Trophoblast cell (in vitro differentiated cells and primary cell): ENCODE measurements at regions not wholly inside any gene's neighbourhood (a gene's known extent, or its start where the extent isn't known, plus 50 kb on each side); places are given as distances from the start of the nearest gene placed in this dataset.
A peak's percentile ranks its signal among the peaks of the same experiment; 100 is the strongest.

Experiments
- DNase-seq, 2 donors: peaks; one replicate each; pipeline ENCODE4 v3.0.0-alpha.2; 2016
- H2AFZ ChIP-seq: 2 replicates; pipeline ENCODE4 v1.6.1; 2013; ENCODE audit warnings: low read length, moderate library complexity, mild to moderate bottlenecking; ENCODE audit not compliant: insufficient read depth, poor library complexity
- H2AK5ac ChIP-seq: 2 replicates; pipeline ENCODE4 v1.6.1; 2013; ENCODE audit warnings: mild to moderate bottlenecking, low read length
- H2BK120ac ChIP-seq: 2 replicates; pipeline ENCODE4 v1.6.1; 2013; ENCODE audit warnings: low read length, mild to moderate bottlenecking, moderate library complexity; ENCODE audit not compliant: insufficient read depth, poor library complexity
- H2BK12ac ChIP-seq: 2 replicates; pipeline ENCODE4 v1.6.1; 2013; ENCODE audit warnings: mild to moderate bottlenecking, low read length, moderate library complexity
- H2BK5ac ChIP-seq: 2 replicates; pipeline ENCODE4 v1.6.1; 2013; ENCODE audit warnings: low read length, low read depth, moderate library complexity, mild to moderate bottlenecking; ENCODE audit not compliant: poor library complexity
- H3K14ac ChIP-seq: 2 replicates; pipeline ENCODE4 v1.6.1; 2013; ENCODE audit warnings: mild to moderate bottlenecking, low read length
- H3K18ac ChIP-seq: 2 replicates; pipeline ENCODE4 v1.6.1; 2013; ENCODE audit warnings: mild to moderate bottlenecking, low read length
- H3K23ac ChIP-seq: 2 replicates; pipeline ENCODE4 v1.6.1; 2013; ENCODE audit warnings: low read length
- H3K27ac ChIP-seq: 2 replicates; pipeline ENCODE4 v1.5.1; 2013; ENCODE audit warnings: low read depth, mild to moderate bottlenecking, inconsistent platforms, low read length, moderate library complexity
- H3K27me3 ChIP-seq: 2 replicates; pipeline ENCODE4 v1.6.1; 2013; ENCODE audit warnings: inconsistent platforms, mild to moderate bottlenecking, low read length, moderate library complexity; ENCODE audit not compliant: insufficient read depth
- H3K36me3 ChIP-seq, 2 experiments: 1 replicate in 1 of 2; 2 replicates in 1 of 2; pipeline ENCODE4 v1.6.1; 2013; ENCODE audit warnings: low read length in 2 of 2, mild to moderate bottlenecking in 2 of 2, moderate library complexity in 1 of 2; ENCODE audit not compliant: insufficient read depth in 2 of 2, control insufficient read depth in 1 of 2
- H3K4ac ChIP-seq: 2 replicates; pipeline ENCODE4 v1.6.1; 2013; ENCODE audit warnings: low read depth, mild to moderate bottlenecking, low read length, moderate library complexity
- H3K4me1 ChIP-seq, 2 experiments: 1 replicate in 1 of 2; 2 replicates in 1 of 2; pipeline ENCODE4 v1.6.1; 2013; ENCODE audit warnings: low read length in 2 of 2, mild to moderate bottlenecking in 2 of 2, moderate library complexity in 1 of 2; ENCODE audit not compliant: insufficient read depth in 2 of 2, control insufficient read depth in 1 of 2
- H3K4me2 ChIP-seq: 2 replicates; pipeline ENCODE4 v1.6.1; 2013; ENCODE audit warnings: inconsistent platforms, mild to moderate bottlenecking, low read length, moderate library complexity
- H3K4me3 ChIP-seq: 2 replicates; pipeline ENCODE4 v1.5.1; 2013; ENCODE audit warnings: mild to moderate bottlenecking, low read depth, low read length, inconsistent platforms
- H3K79me1 ChIP-seq: one replicate; pipeline ENCODE4 v1.6.1; 2013; ENCODE audit warnings: low read length
- H3K79me2 ChIP-seq: 2 replicates; pipeline ENCODE4 v1.6.1; 2013; ENCODE audit warnings: low read length, mild to moderate bottlenecking; ENCODE audit not compliant: control insufficient read depth, insufficient read depth, poor library complexity
- H3K9ac ChIP-seq: 2 replicates; pipeline ENCODE4 v1.6.1; 2013; ENCODE audit warnings: mild to moderate bottlenecking, low read length
- H3K9me3 ChIP-seq: 2 replicates; pipeline ENCODE4 v1.6.1; 2013; ENCODE audit warnings: low read depth, mild to moderate bottlenecking, control low read depth, inconsistent platforms, low read length; ENCODE audit not compliant: insufficient read depth
- H4K12ac ChIP-seq: 2 replicates; pipeline ENCODE4 v1.6.1; 2013; ENCODE audit warnings: low read depth, mild to moderate bottlenecking, low read length, moderate library complexity
- H4K8ac ChIP-seq: 2 replicates; pipeline ENCODE4 v1.6.1; 2013; ENCODE audit warnings: low read depth, mild to moderate bottlenecking, low read length, moderate library complexity
- H4K91ac ChIP-seq: one replicate; pipeline ENCODE4 v1.6.1; 2013; ENCODE audit warnings: low read depth, mild to moderate bottlenecking, low read length, moderate library complexity
- WGBS: extraction: QIAGEN DNeasy Blood & Tissue Kit; methylation state at CpG from one replicate; pipeline ENCODE4 v1.1.7; 2013; ENCODE audit warnings: missing lambda C conversion rate; ENCODE audit not compliant: insufficient read length, insufficient coverage; ENCODE audit errors: extremely low coverage; 5-methylcytosine and 5-hydroxymethylcytosine counted together

- peaks cover 2 to 5% of the 10 kb centered on the region in 2 experiments for H3K36me3 ChIP-seq
- H3K18ac ChIP-seq: peak overlapping the region; percentile 30
- H3K9me3 ChIP-seq: no peaks in the 10 kb centered on the region
- H4K8ac ChIP-seq: no peak overlapping the region
- peaks cover 43% of the 10 kb centered on the region for H3K79me1 ChIP-seq
- no peak overlapping the region for H2AFZ ChIP-seq
- H3K4ac ChIP-seq: peak overlapping the region; percentile 72
- H3K27me3 ChIP-seq: no peaks in the 10 kb centered on the region
- peak overlapping the region; percentile 45 for H4K91ac ChIP-seq
- no peak overlapping the region for H3K9ac ChIP-seq
- H3K27ac ChIP-seq: peak overlapping the region; percentile 10
- H2BK5ac ChIP-seq: peak overlapping the region; percentile 16
- WGBS: no CpG with 5 or more reads among the region's 25 CpGs
- no peak overlapping the region for H3K4me3 ChIP-seq
- H4K12ac ChIP-seq: peak overlapping the region; percentile 28
- peaks cover 55 to 71% of the 10 kb centered on the region in 2 experiments for H3K4me1 ChIP-seq
- no peak for DNase-seq
- peak overlapping the region; percentile 46 for H2AK5ac ChIP-seq
- peak overlapping the region; percentile 33 for H3K14ac ChIP-seq
- no peak overlapping the region for H3K4me2 ChIP-seq
- peak overlapping the region; percentile 79 for H2BK12ac ChIP-seq
- H3K79me2 ChIP-seq: peaks cover 65% of the 10 kb centered on the region
- H2BK120ac ChIP-seq: peak overlapping the region; percentile 40
- no peak overlapping the region for H3K23ac ChIP-seq
Observed at GRCh38 chr17:77455111-77455890, 314.5 kb downstream of the SEC14L1 start.

- Histone ChIP-seq H3K18ac (no peak overlapping the region), H4K91ac (no peak overlapping the region), H4K8ac (no peak overlapping the region), H3K36me3 (peaks cover 2 to 5% of the 10 kb centered on the region in 2 experiments), H3K4me1 (peaks cover 54 to 70% of the 10 kb centered on the region in 2 experiments), H4K12ac (no peak overlapping the region), H2AFZ (no peak overlapping the region), H3K4me3 (no peak overlapping the region), H3K79me1 (peaks cover 42% of the 10 kb centered on the region), H3K27me3 (no peaks in the 10 kb centered on the region), H3K9ac (no peak overlapping the region), H3K9me3 (no peaks in the 10 kb centered on the region), H3K27ac (no peak overlapping the region), H2BK5ac (no peak overlapping the region), H3K14ac (no peak overlapping the region), H2AK5ac (no peak overlapping the region), H2BK120ac (no peak overlapping the region), H3K79me2 (peaks cover 64% of the 10 kb centered on the region), H3K23ac (no peak overlapping the region), H2BK12ac (no peak overlapping the region), H3K4me2 (no peak overlapping the region), H3K4ac (peak overlapping the region; percentile 63)
- DNase-seq: no peak
- WGBS: no CpG with 5 or more reads among the region's 16 CpGs
Observed at GRCh38 chr17:77455891-77456260, 315.1 kb downstream of the SEC14L1 start.

- Histone ChIP-seq H3K4ac (peak overlapping the region; percentile 63), H4K8ac (peak overlapping the region; percentile 20), H3K27me3 (no peaks in the 10 kb centered on the region), H3K18ac (peak overlapping the region; percentile 63), H4K91ac (peak overlapping the region; percentile 38), H3K9me3 (no peaks in the 10 kb centered on the region), H2BK12ac (peak overlapping the region; percentile 62), H3K4me1 (peaks cover 54 to 68% of the 10 kb centered on the region in 2 experiments), H3K79me1 (peaks cover 36% of the 10 kb centered on the region), H4K12ac (no peak overlapping the region), H2BK120ac (peak overlapping the region; percentile 27), H3K27ac (no peak overlapping the region), H3K79me2 (peaks cover 60% of the 10 kb centered on the region), H3K4me2 (no peak overlapping the region), H3K4me3 (no peak overlapping the region), H3K9ac (no peak overlapping the region), H2BK5ac (no peak overlapping the region), H3K36me3 (peaks cover 2 to 5% of the 10 kb centered on the region in 2 experiments), H3K14ac (peak overlapping the region; percentile 19), H2AFZ (no peak overlapping the region), H3K23ac (peak overlapping the region; percentile 34), H2AK5ac (peak overlapping the region; percentile 73)
- WGBS: no CpG with 5 or more reads among the region's 18 CpGs
- no peak for DNase-seq
Observed at GRCh38 chr17:77456271-77456950, 315.6 kb downstream of the SEC14L1 start.

GRCh38 chr17:77456951-77457548 is 316.3 kb downstream of the SEC14L1 start:
- H3K9ac ChIP-seq: no peak overlapping the region
- H3K36me3 ChIP-seq: peaks cover 2 to 5% of the 10 kb centered on the region in 2 experiments
- H2BK5ac ChIP-seq: peak overlapping the region; percentile 42
- H3K9me3 ChIP-seq: no peaks in the 10 kb centered on the region
- no CpG with 5 or more reads among the region's 18 CpGs for WGBS
- H2BK120ac ChIP-seq: peak overlapping the region; percentile 27
- H3K27me3 ChIP-seq: no peaks in the 10 kb centered on the region
- H2AK5ac ChIP-seq: peak overlapping the region; percentile 73
- peak overlapping the region; percentile 21 for H3K14ac ChIP-seq
- H2AFZ ChIP-seq: peak overlapping the region; percentile 14
- peak overlapping the region; percentile 27 for H4K91ac ChIP-seq
- H3K4me3 ChIP-seq: no peak overlapping the region
- peaks cover 53 to 67% of the 10 kb centered on the region in 2 experiments for H3K4me1 ChIP-seq
- peaks cover 30% of the 10 kb centered on the region for H3K79me1 ChIP-seq
- H3K79me2 ChIP-seq: peaks cover 54% of the 10 kb centered on the region
- H4K12ac ChIP-seq: no peak overlapping the region
- peak overlapping the region; percentile 63 for H3K18ac ChIP-seq
- DNase-seq: no peak
- peak overlapping the region; percentile 20 for H4K8ac ChIP-seq
- no peak overlapping the region for H3K23ac ChIP-seq
- H3K27ac ChIP-seq: no peak overlapping the region
- H2BK12ac ChIP-seq: peak overlapping the region; percentile 47
- no peak overlapping the region for H3K4me2 ChIP-seq
- H3K4ac ChIP-seq: peak overlapping the region; percentile 63
